ENCODE measurements at regions not wholly inside any gene's neighbourhood (a gene's known extent, or its start where the extent isn't known, plus 50 kb on each side); places are given as distances from the start of the nearest gene placed in this dataset.

GRCh38 chr2:217146956-217147355 lies 287.1 kb upstream of the TNP1 start:
- H3K4me2 ChIP-seq (ENCODE audit: low read depth, low read length, poor library complexity, severe bottlenecking) = no peak overlapping the region
- H3K4me1 ChIP-seq (ENCODE audit: low read length) = no peaks in the 10 kb centered on the region
- no peak overlapping the region for H3K9ac ChIP-seq (ENCODE audit: low read length)
- H2AFZ ChIP-seq (ENCODE audit: low read length) = no peak overlapping the region
- no peaks in the 10 kb centered on the region for H3K79me2 ChIP-seq (ENCODE audit: low read length)
- no peak overlapping the region for H3K4me3 ChIP-seq (ENCODE audit: low read length)
- H3K27ac ChIP-seq (ENCODE audit: low read length) = no peak overlapping the region
- H4K20me1 ChIP-seq (ENCODE audit: insufficient read depth, low read depth, low read length) = no peaks in the 10 kb centered on the region
- no peaks in the 10 kb centered on the region for H3K36me3 ChIP-seq (ENCODE audit: insufficient read depth, low read length)
- no peaks in the 10 kb centered on the region for H3K9me2 ChIP-seq (replicated peaks; ENCODE audit: insufficient read depth, low read length)
- DNase-seq = no peak
- H3K9me3 ChIP-seq (ENCODE audit: low read length) = no peaks in the 10 kb centered on the region
- no peaks in the 10 kb centered on the region for H3K27me3 ChIP-seq (ENCODE audit: low read length)

DNA sequence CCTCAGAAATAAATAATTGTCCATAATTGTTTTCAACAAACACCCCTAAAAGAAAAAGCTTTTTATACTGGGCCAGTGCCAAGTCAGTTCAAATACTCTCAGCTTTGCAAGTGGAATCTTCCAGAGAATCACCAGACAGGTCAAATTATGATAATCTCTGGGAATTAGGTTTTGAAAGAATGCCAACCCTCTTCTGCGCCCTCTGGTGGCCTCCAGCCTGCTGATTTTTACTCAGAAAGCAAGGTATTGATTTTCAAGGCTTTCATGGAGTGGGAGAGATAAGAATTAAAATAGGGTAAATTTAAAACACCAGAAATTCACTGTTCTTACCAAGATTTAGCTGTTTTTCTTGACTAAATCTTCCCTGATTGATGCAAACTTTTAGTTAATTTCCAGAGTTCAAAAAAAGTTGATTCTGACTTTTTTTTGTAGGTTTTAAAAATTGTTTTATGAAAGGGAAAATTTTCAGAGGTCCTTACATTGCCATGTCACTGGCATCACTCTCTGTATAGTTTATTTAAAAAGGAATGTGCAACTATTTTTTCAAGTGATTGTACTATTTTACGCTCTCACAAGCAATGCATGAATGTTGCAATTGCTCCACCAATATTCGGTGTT lies 282.9 kb upstream of the TNP1 start:
- Histone ChIP-seq H3K9ac (ENCODE audit: low read length) (no peak overlapping the region), H3K27me3 (ENCODE audit: low read length) (no peaks in the 10 kb centered on the region), H3K36me3 (ENCODE audit: insufficient read depth, low read length) (no peaks in the 10 kb centered on the region), H3K4me3 (ENCODE audit: low read length) (no peak overlapping the region), H4K20me1 (ENCODE audit: insufficient read depth, low read depth, low read length) (no peaks in the 10 kb centered on the region), H3K9me3 (ENCODE audit: low read length) (no peaks in the 10 kb centered on the region), H3K9me2 (replicated peaks; ENCODE audit: insufficient read depth, low read length) (no peaks in the 10 kb centered on the region), H3K27ac (ENCODE audit: low read length) (no peak overlapping the region), H2AFZ (ENCODE audit: low read length) (no peak overlapping the region), H3K4me2 (ENCODE audit: low read depth, low read length, poor library complexity, severe bottlenecking) (no peak overlapping the region), H3K4me1 (ENCODE audit: low read length) (no peaks in the 10 kb centered on the region), H3K79me2 (ENCODE audit: low read length) (no peaks in the 10 kb centered on the region)
- DNase-seq = peak; percentile 57

GRCh38 chr2:217138284-217138683 lies 278.4 kb upstream of the TNP1 start:
- H3K9me2 ChIP-seq (replicated peaks; ENCODE audit: insufficient read depth, low read length) = no peaks in the 10 kb centered on the region
- no peaks in the 10 kb centered on the region for H3K4me1 ChIP-seq (ENCODE audit: low read length)
- H3K79me2 ChIP-seq (ENCODE audit: low read length) = no peaks in the 10 kb centered on the region
- no peak for DNase-seq
- no peak overlapping the region for H3K27ac ChIP-seq (ENCODE audit: low read length)
- H2AFZ ChIP-seq (ENCODE audit: low read length) = no peak overlapping the region
- no peak overlapping the region for H3K9ac ChIP-seq (ENCODE audit: low read length)
- H3K27me3 ChIP-seq (ENCODE audit: low read length) = no peaks in the 10 kb centered on the region
- H4K20me1 ChIP-seq (ENCODE audit: insufficient read depth, low read depth, low read length) = no peaks in the 10 kb centered on the region
- no peak overlapping the region for H3K4me2 ChIP-seq (ENCODE audit: low read depth, low read length, poor library complexity, severe bottlenecking)
- H3K4me3 ChIP-seq (ENCODE audit: low read length) = no peak overlapping the region
- no peaks in the 10 kb centered on the region for H3K9me3 ChIP-seq (ENCODE audit: low read length)
- H3K36me3 ChIP-seq (ENCODE audit: insufficient read depth, low read length) = no peaks in the 10 kb centered on the region

GRCh38 chr2:217127744-217128143 lies 267.9 kb upstream of the TNP1 start:
- Histone ChIP-seq H2AFZ (ENCODE audit: low read length) (no peak overlapping the region), H4K20me1 (ENCODE audit: insufficient read depth, low read depth, low read length) (no peaks in the 10 kb centered on the region), H3K9me2 (replicated peaks; ENCODE audit: insufficient read depth, low read length) (no peaks in the 10 kb centered on the region), H3K9me3 (ENCODE audit: low read length) (no peaks in the 10 kb centered on the region), H3K79me2 (ENCODE audit: low read length) (no peaks in the 10 kb centered on the region), H3K4me1 (ENCODE audit: low read length) (no peaks in the 10 kb centered on the region), H3K27me3 (ENCODE audit: low read length) (no peaks in the 10 kb centered on the region), H3K4me3 (ENCODE audit: low read length) (no peak overlapping the region), H3K27ac (ENCODE audit: low read length) (no peak overlapping the region), H3K9ac (ENCODE audit: low read length) (no peak overlapping the region), H3K36me3 (ENCODE audit: insufficient read depth, low read length) (no peaks in the 10 kb centered on the region), H3K4me2 (ENCODE audit: low read depth, low read length, poor library complexity, severe bottlenecking) (no peak overlapping the region)
- no peak for DNase-seq

DNA sequence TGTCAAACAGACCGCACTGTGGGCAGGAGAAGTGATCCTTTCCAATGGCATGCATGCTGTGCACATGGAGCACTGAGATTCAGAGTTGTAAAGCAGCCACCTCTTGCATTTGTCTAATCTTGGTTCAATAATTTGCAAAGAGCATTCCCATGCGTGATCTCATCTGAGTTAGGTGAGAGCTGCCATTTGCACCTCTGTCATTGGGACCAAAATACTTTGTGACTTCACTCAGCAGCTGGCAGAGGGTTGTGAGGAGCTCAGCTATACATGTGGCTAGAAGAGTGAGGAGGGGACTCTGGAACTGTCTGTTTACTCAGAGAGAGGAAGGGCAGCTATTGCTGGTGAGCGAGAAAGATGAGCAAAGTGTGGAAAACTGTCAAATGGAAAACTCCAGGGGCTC lies 265.1 kb upstream of the TNP1 start:
- DNase-seq = no peak
- Histone ChIP-seq H3K9ac (ENCODE audit: low read length) (no peak overlapping the region), H3K4me1 (ENCODE audit: low read length) (no peaks in the 10 kb centered on the region)

GRCh38 chr2:217124050-217124449 lies 264.2 kb upstream of the TNP1 start:
- Histone ChIP-seq H3K36me3 (ENCODE audit: insufficient read depth, low read length) (no peaks in the 10 kb centered on the region), H3K79me2 (ENCODE audit: low read length) (no peaks in the 10 kb centered on the region)

More for the DNA sequence above, 265.1 kb upstream of the TNP1 start:
- no peaks in the 10 kb centered on the region for H4K20me1 ChIP-seq (ENCODE audit: insufficient read depth, low read depth, low read length)
- no peak overlapping the region for H3K27ac ChIP-seq (ENCODE audit: low read length)
- no peaks in the 10 kb centered on the region for H3K79me2 ChIP-seq (ENCODE audit: low read length)
- no peak overlapping the region for H3K4me2 ChIP-seq (ENCODE audit: low read depth, low read length, poor library complexity, severe bottlenecking)
- no peaks in the 10 kb centered on the region for H3K27me3 ChIP-seq (ENCODE audit: low read length)
- H2AFZ ChIP-seq (ENCODE audit: low read length) = no peak overlapping the region
- H3K9me2 ChIP-seq (replicated peaks; ENCODE audit: insufficient read depth, low read length) = no peaks in the 10 kb centered on the region
- H3K4me3 ChIP-seq (ENCODE audit: low read length) = no peak overlapping the region
- H3K36me3 ChIP-seq (ENCODE audit: insufficient read depth, low read length) = no peaks in the 10 kb centered on the region
- H3K9me3 ChIP-seq (ENCODE audit: low read length) = no peaks in the 10 kb centered on the region

DNA sequence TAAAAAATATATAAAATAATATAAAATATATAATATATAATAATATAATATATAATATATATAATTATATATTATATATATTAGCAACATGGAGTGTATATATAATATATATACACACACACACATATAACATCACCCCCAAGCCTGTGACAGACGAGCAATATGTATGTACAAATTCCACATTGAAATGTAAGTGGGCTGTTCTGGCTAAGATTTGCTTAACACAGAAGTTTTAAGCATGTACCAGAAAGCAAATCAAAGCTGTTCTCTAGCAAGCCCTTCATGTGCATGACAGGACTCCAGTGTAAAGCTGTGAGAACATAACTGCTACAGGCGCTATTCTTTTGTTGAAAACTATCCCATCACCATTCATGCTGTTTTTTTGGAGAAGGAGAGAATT lies 261.7 kb upstream of the TNP1 start:
- H4K20me1 ChIP-seq (ENCODE audit: insufficient read depth, low read depth, low read length) = no peaks in the 10 kb centered on the region

More at GRCh38 chr2:217124050-217124449, 264.2 kb upstream of the TNP1 start:
- Histone ChIP-seq H3K4me2 (ENCODE audit: low read depth, low read length, poor library complexity, severe bottlenecking) (no peak overlapping the region), H2AFZ (ENCODE audit: low read length) (no peak overlapping the region), H3K4me1 (ENCODE audit: low read length) (no peaks in the 10 kb centered on the region), H3K9me2 (replicated peaks; ENCODE audit: insufficient read depth, low read length) (no peaks in the 10 kb centered on the region), H4K20me1 (ENCODE audit: insufficient read depth, low read depth, low read length) (no peaks in the 10 kb centered on the region), H3K27me3 (ENCODE audit: low read length) (no peaks in the 10 kb centered on the region), H3K9me3 (ENCODE audit: low read length) (no peaks in the 10 kb centered on the region), H3K27ac (ENCODE audit: low read length) (no peak overlapping the region), H3K9ac (ENCODE audit: low read length) (no peak overlapping the region), H3K4me3 (ENCODE audit: low read length) (no peak overlapping the region)
- DNase-seq = no peak

DNA sequence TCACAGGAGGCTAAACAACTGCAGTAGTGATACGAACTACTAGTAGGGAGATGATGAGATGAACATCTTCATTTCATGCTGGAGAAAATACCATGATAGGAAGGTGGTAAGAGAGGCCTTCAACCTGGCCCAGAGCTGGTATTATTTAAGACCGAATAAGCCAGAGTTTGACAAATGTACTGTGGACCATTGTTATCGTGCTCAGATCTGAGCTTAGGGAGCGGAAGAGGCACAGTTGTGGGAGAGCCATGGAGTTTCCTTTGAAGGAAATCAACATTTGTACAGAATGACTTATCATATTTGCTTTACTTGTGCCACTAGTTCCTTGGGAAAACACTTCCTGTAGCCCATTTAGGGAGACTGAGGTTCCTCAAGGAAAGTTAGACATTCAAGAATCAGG lies 260.6 kb upstream of the TNP1 start:
- no peaks in the 10 kb centered on the region for H3K27me3 ChIP-seq (ENCODE audit: low read length)
- H3K36me3 ChIP-seq (ENCODE audit: insufficient read depth, low read length) = no peaks in the 10 kb centered on the region
- H3K4me2 ChIP-seq (ENCODE audit: low read depth, low read length, poor library complexity, severe bottlenecking) = no peak overlapping the region
- no peak overlapping the region for H3K9ac ChIP-seq (ENCODE audit: low read length)
- DNase-seq = no peak
- H3K4me3 ChIP-seq (ENCODE audit: low read length) = no peak overlapping the region
- no peaks in the 10 kb centered on the region for H3K4me1 ChIP-seq (ENCODE audit: low read length)
- H3K9me2 ChIP-seq (replicated peaks; ENCODE audit: insufficient read depth, low read length) = no peaks in the 10 kb centered on the region
- H3K27ac ChIP-seq (ENCODE audit: low read length) = no peak overlapping the region
- H4K20me1 ChIP-seq (ENCODE audit: insufficient read depth, low read depth, low read length) = no peaks in the 10 kb centered on the region
- H3K9me3 ChIP-seq (ENCODE audit: low read length) = no peaks in the 10 kb centered on the region
- H3K79me2 ChIP-seq (ENCODE audit: low read length) = no peaks in the 10 kb centered on the region
- no peak overlapping the region for H2AFZ ChIP-seq (ENCODE audit: low read length)

More for the DNA sequence above, 261.7 kb upstream of the TNP1 start:
- no peaks in the 10 kb centered on the region for H3K27me3 ChIP-seq (ENCODE audit: low read length)
- no peak overlapping the region for H2AFZ ChIP-seq (ENCODE audit: low read length)
- H3K9ac ChIP-seq (ENCODE audit: low read length) = no peak overlapping the region
- H3K36me3 ChIP-seq (ENCODE audit: insufficient read depth, low read length) = no peaks in the 10 kb centered on the region
- no peaks in the 10 kb centered on the region for H3K4me1 ChIP-seq (ENCODE audit: low read length)
- no peaks in the 10 kb centered on the region for H3K9me2 ChIP-seq (replicated peaks; ENCODE audit: insufficient read depth, low read length)
- H3K4me2 ChIP-seq (ENCODE audit: low read depth, low read length, poor library complexity, severe bottlenecking) = no peak overlapping the region
- H3K9me3 ChIP-seq (ENCODE audit: low read length) = no peaks in the 10 kb centered on the region
- DNase-seq = no peak
- H3K27ac ChIP-seq (ENCODE audit: low read length) = no peak overlapping the region
- H3K79me2 ChIP-seq (ENCODE audit: low read length) = no peaks in the 10 kb centered on the region
- H3K4me3 ChIP-seq (ENCODE audit: low read length) = no peak overlapping the region
